Keratinocyte (primary cell): ENCODE measurements at regions not wholly inside any gene's neighbourhood (a gene's known extent, or its start where the extent isn't known, plus 50 kb on each side); places are given as distances from the start of the nearest gene placed in this dataset.

Experiments
- EZH2 ChIP-seq: IDR thresholded peaks from one replicate; pipeline ENCODE4 v1.6.1; 2012; ENCODE audit warnings: inconsistent platforms, mild to moderate bottlenecking, low read length, moderate library complexity
- TF ChIP-seq, protein P1 (sequence below), 3 experiments: IDR thresholded peaks in 1 of 3; conservative IDR thresholded peaks in 1 of 3; optimal IDR thresholded peaks in 1 of 3; 2 replicates in 2 of 3; 3 replicates in 1 of 3; pipeline versions ENCODE3 to v1.5.1; 2011; ENCODE audit warnings: low read length in 3 of 3, mild to moderate bottlenecking in 3 of 3, moderate library complexity in 2 of 3, control low read depth in 1 of 3, inconsistent platforms in 1 of 3; ENCODE audit not compliant: insufficient read depth in 2 of 3; ENCODE audit errors: extremely low read depth in 1 of 3

DNA sequence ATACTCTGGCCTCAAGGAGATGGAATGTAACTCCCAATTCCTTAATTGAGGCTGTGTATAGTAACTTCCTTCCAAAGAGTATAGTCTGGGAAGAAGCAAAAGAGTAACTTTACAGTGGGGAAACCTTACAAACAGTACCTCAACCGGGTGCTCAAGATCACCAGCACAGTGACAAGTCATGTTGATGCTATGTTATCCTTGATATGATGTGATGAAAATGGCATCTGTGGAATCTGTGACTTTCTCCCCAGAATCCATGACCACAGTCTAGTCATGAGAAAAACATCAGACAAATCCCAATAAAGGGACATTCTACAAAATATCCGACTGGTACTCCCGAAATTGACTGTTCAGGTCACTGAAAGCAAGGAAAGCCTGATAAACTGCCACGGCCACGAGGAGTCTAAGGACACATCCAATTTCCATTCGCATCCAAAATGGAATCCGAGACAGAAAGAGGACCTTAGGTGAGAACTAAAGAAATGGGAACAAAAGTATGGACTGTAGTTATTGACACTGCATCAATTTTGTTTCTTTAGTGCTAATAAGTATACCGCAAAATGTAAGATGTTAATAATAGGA lies 97.3 kb upstream of the FRMD6 start:
- TF ChIP-seq, protein P1, sequence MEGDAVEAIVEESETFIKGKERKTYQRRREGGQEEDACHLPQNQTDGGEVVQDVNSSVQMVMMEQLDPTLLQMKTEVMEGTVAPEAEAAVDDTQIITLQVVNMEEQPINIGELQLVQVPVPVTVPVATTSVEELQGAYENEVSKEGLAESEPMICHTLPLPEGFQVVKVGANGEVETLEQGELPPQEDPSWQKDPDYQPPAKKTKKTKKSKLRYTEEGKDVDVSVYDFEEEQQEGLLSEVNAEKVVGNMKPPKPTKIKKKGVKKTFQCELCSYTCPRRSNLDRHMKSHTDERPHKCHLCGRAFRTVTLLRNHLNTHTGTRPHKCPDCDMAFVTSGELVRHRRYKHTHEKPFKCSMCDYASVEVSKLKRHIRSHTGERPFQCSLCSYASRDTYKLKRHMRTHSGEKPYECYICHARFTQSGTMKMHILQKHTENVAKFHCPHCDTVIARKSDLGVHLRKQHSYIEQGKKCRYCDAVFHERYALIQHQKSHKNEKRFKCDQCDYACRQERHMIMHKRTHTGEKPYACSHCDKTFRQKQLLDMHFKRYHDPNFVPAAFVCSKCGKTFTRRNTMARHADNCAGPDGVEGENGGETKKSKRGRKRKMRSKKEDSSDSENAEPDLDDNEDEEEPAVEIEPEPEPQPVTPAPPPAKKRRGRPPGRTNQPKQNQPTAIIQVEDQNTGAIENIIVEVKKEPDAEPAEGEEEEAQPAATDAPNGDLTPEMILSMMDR (optimal IDR thresholded peaks at IDR 0.05 in 1 of 3, IDR thresholded peaks at IDR 0.05 in 1 of 3, conservative IDR thresholded peaks at IDR 0.05 in 1 of 3; ENCODE audit: extremely low read depth in 1 of 3, insufficient read depth in 2 of 3, low read length in 3 of 3): no peak
- TF ChIP-seq EZH2: no peak
